MM.1S (cell line): ENCODE measurements at regions not wholly inside any gene's neighbourhood (a gene's known extent, or its start where the extent isn't known, plus 50 kb on each side); places are given as distances from the start of the nearest gene placed in this dataset.

ENCODE experiments used
- DNase-seq: peaks from one replicate; pipeline ENCODE4 v3.0.0-alpha.2; 2015
- H2AFZ ChIP-seq: fragments of 300-600 bp; sonication (generic); 2 replicates; pipeline ENCODE4 v1.6.0; 2016; ENCODE audit warnings: antibody characterized with exemption, low read length
- H3F3A ChIP-seq: fragments of 300-600 bp; sonication (generic); 2 replicates; pipeline ENCODE4 v1.6.1; 2016; ENCODE audit warnings: mild to moderate bottlenecking, antibody characterized with exemption, low read length, moderate library complexity, mixed read lengths; ENCODE audit not compliant: insufficient read depth
- H3K27ac ChIP-seq: fragments of 300-600 bp; sonication (generic); 2 replicates; pipeline ENCODE4 v1.5.1; 2016; ENCODE audit warnings: mild to moderate bottlenecking, low read length
- H3K27me3 ChIP-seq: fragments of 300-600 bp; sonication (generic); replicated peaks from 2 replicates; pipeline ENCODE4 v1.6.0; 2016; ENCODE audit warnings: low read length; ENCODE audit not compliant: insufficient read depth
- H3K36me3 ChIP-seq: fragments of 300-600 bp; sonication (generic); replicated peaks from 2 replicates; pipeline ENCODE4 v1.6.1; 2016; ENCODE audit warnings: mild to moderate bottlenecking, low read length, mixed read lengths; ENCODE audit not compliant: insufficient read depth
- H3K4me1 ChIP-seq: fragments of 300-600 bp; sonication (generic); 2 replicates; pipeline ENCODE4 v1.6.1; 2016; ENCODE audit warnings: low read length, mixed read lengths
- H3K4me2 ChIP-seq: fragments of 300-600 bp; sonication (generic); 2 replicates; pipeline ENCODE4 v1.6.0; 2016; ENCODE audit warnings: low read depth, low read length
- H3K4me3 ChIP-seq: fragments of 300-600 bp; sonication (generic); 2 replicates; pipeline ENCODE4 v1.5.1; 2016; ENCODE audit warnings: low read length, mixed read lengths
- H3K79me2 ChIP-seq: fragments of 300-600 bp; sonication (generic); 2 replicates; pipeline ENCODE4 v1.6.1; 2016; ENCODE audit warnings: mixed run types, low read length, mixed read lengths
- H3K9ac ChIP-seq: fragments of 300-600 bp; sonication (generic); 2 replicates; pipeline ENCODE4 v1.6.1; 2016; ENCODE audit warnings: low read length, mixed read lengths
- H3K9me2 ChIP-seq: fragments of 300-600 bp; sonication (generic); replicated peaks from 2 replicates; pipeline ENCODE4 v1.6.1; 2016; ENCODE audit warnings: mild to moderate bottlenecking, low read length, mixed read lengths; ENCODE audit not compliant: insufficient read depth
- H3K9me3 ChIP-seq: fragments of 300-600 bp; sonication (generic); replicated peaks from 2 replicates; pipeline ENCODE4 v1.6.1; 2016; ENCODE audit warnings: mild to moderate bottlenecking, low read length, mixed read lengths; ENCODE audit not compliant: insufficient read depth
- H4K20me1 ChIP-seq: fragments of 300-600 bp; sonication (generic); 2 replicates; pipeline ENCODE4 v1.6.1; 2016; ENCODE audit warnings: mild to moderate bottlenecking, low read length, moderate library complexity, mixed read lengths; ENCODE audit not compliant: insufficient read depth
- CTCF ChIP-seq: fragments of 300-600 bp; sonication (generic); IDR thresholded peaks from 2 replicates; pipeline ENCODE4 v1.5.1; 2016; ENCODE audit warnings: antibody characterized with exemption, low read length, mixed read lengths
- EZH2 ChIP-seq: fragments of 300-600 bp; sonication (generic); optimal IDR thresholded peaks from 2 replicates; pipeline ENCODE3; 2017; ENCODE audit warnings: low read depth, mild to moderate bottlenecking, antibody characterized with exemption, low read length, mixed read lengths
- EZH2phosphoT487 ChIP-seq: fragments of 300-600 bp; sonication (generic); IDR thresholded peaks from 2 replicates; pipeline ENCODE4 v1.6.1; 2018; ENCODE audit warnings: antibody characterized with exemption, low read length

- no peaks in the 10 kb centered on the region for H3K4me1 ChIP-seq
- no peaks in the 10 kb centered on the region for H3K36me3 ChIP-seq
- H3K9me2 ChIP-seq, result no peaks in the 10 kb centered on the region
- no peak overlapping the region for H3K4me3 ChIP-seq
- H3K27ac ChIP-seq, result no peak overlapping the region
- H3K27me3 ChIP-seq, result no peaks in the 10 kb centered on the region
- H3K79me2 ChIP-seq, result no peaks in the 10 kb centered on the region
- DNase-seq, result no peak
- no peaks in the 10 kb centered on the region for H4K20me1 ChIP-seq
- no peak overlapping the region for H2AFZ ChIP-seq
- no peak overlapping the region for H3K4me2 ChIP-seq
- H3F3A ChIP-seq, result no peaks in the 10 kb centered on the region
- no peak overlapping the region for H3K9ac ChIP-seq
- no peaks in the 10 kb centered on the region for H3K9me3 ChIP-seq
- TF ChIP-seq EZH2phosphoT487 (no peak), CTCF (no peak), EZH2 (no peak)
These were observed 66.7 kb upstream of the INCENP start for GRCh38 chr11:62057069-62057468.

DNA sequence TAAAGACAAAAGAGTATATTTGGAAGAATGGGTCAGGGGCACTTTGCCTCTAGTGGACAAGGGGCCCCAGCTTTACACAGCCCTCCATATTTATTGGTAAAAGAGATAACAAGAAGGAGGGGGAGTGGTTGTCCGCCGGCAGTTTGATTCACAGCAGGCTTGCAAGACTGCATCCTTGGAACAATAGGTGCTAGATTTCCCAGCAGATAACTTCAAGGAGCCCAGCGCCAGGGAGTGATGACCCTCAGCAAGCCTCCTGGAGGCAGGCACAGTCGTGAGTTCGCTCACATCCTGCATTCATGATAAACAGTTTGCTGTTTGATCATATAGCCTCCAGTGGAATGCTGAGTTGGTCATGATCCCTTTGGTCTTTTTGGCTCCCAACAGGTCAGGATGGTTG, 67.8 kb upstream of the INCENP start:
- H2AFZ ChIP-seq, result no peak overlapping the region
- no peaks in the 10 kb centered on the region for H3K36me3 ChIP-seq
- H3K9ac ChIP-seq, result no peak overlapping the region
- no peaks in the 10 kb centered on the region for H3K27me3 ChIP-seq
- no peaks in the 10 kb centered on the region for H3K9me3 ChIP-seq
- H3K27ac ChIP-seq, result no peak overlapping the region
- no peaks in the 10 kb centered on the region for H3K79me2 ChIP-seq
- TF ChIP-seq EZH2phosphoT487 (no peak), CTCF (no peak), EZH2 (no peak)
- H3F3A ChIP-seq, result no peaks in the 10 kb centered on the region
- no peaks in the 10 kb centered on the region for H4K20me1 ChIP-seq
- no peak overlapping the region for H3K4me3 ChIP-seq
- no peaks in the 10 kb centered on the region for H3K4me1 ChIP-seq
- H3K4me2 ChIP-seq, result no peak overlapping the region
- no peaks in the 10 kb centered on the region for H3K9me2 ChIP-seq
- DNase-seq, result no peak

GRCh38 chr11:62054484-62055121, 69.2 kb upstream of the INCENP start:
- no peak overlapping the region for H3K9ac ChIP-seq
- TF ChIP-seq EZH2 (no peak), EZH2phosphoT487 (no peak), CTCF (peak; percentile 22)
- H4K20me1 ChIP-seq, result no peaks in the 10 kb centered on the region
- no peaks in the 10 kb centered on the region for H3K9me2 ChIP-seq
- no peak overlapping the region for H2AFZ ChIP-seq
- H3K4me3 ChIP-seq, result no peak overlapping the region
- no peaks in the 10 kb centered on the region for H3F3A ChIP-seq
- H3K27ac ChIP-seq, result no peak overlapping the region
- no peaks in the 10 kb centered on the region for H3K27me3 ChIP-seq
- no peaks in the 10 kb centered on the region for H3K9me3 ChIP-seq
- no peaks in the 10 kb centered on the region for H3K79me2 ChIP-seq
- no peaks in the 10 kb centered on the region for H3K4me1 ChIP-seq
- no peak overlapping the region for H3K4me2 ChIP-seq
- H3K36me3 ChIP-seq, result no peaks in the 10 kb centered on the region
- peak; percentile 14 for DNase-seq
